Progenitor cell of endocrine pancreas (in vitro differentiated cells): ENCODE measurements at regions not wholly inside any gene's neighbourhood (a gene's known extent, or its start where the extent isn't known, plus 50 kb on each side); places are given as distances from the start of the nearest gene placed in this dataset.

Experiments
- DNase-seq: peaks from one replicate; pipeline ENCODE4 v3.0.0; 2021; ENCODE audit warnings: low spot score; ENCODE audit not compliant: unreplicated experiment
- H3K27ac Mint-ChIP-seq: 2 replicates; pipeline ENCODE4 v1.8.0; 2021; ENCODE audit warnings: mild to moderate bottlenecking, moderate library complexity, mixed read lengths
- H3K27me3 Mint-ChIP-seq: 2 replicates; pipeline ENCODE4 v1.8.0; 2021; ENCODE audit warnings: mixed read lengths
- H3K36me3 Mint-ChIP-seq: 2 replicates; pipeline ENCODE4 v1.8.0; 2022; ENCODE audit warnings: mixed read lengths; ENCODE audit not compliant: insufficient read depth
- H3K4me1 Mint-ChIP-seq: 2 replicates; pipeline ENCODE4 v1.8.0; 2021; ENCODE audit warnings: low read depth, mixed read lengths
- H3K4me3 Mint-ChIP-seq: 2 replicates; pipeline ENCODE4 v1.8.0; 2021; ENCODE audit warnings: low read depth, mild to moderate bottlenecking, moderate library complexity, mixed read lengths
- H3K9me3 Mint-ChIP-seq: 2 replicates; pipeline ENCODE4 v1.8.0; 2021; ENCODE audit warnings: low read depth, mixed read lengths
- TF ChIP-seq, protein P1 (sequence below): fragments of 200-600 bp; sonication (generic); IDR thresholded peaks from one replicate; pipeline ENCODE4 v1.5.0; 2021; ENCODE audit warnings: antibody characterized with exemption, mild to moderate bottlenecking; ENCODE audit not compliant: unreplicated experiment

DNA sequence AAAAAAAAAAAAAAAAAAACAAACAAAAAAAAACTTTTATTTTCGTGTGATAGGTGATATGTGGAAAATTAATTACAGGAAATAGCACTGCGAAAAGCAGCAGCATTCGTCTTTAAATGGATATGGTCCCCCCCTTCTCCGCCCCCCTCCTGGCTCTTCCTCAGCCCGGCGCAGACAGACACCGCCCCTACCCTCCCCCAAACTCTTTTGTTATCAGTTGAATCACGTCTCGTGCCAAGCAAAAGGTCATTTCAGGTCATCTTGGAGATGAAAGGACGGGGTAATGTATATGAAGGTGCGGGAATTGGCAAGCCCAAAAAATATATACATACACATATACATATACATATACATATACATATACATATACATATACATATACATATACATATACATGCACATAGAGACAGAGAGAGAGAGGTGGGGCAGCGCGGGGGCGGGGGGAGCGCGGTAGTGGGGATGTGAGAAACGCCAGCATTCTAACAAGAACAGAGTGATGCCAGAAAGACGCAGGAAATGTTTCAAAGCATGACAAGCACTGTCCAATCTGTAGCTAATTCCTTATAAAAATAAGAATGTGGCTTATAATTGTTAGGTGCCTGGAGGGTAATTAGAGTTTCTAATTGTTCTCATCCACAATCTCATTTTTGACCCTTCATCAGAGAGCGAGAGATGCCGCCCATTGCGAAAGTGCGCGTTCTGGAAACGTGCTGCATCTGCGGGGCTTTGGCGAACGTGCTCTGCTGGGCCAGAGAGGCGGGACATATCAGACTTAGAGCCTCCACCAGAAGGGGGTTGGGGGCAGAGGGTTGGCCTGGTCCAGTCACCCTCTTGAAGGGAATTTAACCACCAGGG lies 214.5 kb upstream of the UBASH3B start:
- Mint-ChIP-seq H3K27me3 (no peaks in the 10 kb centered on the region), H3K9me3 (no peaks in the 10 kb centered on the region), H3K36me3 (no peaks in the 10 kb centered on the region), H3K4me3 (peak overlapping the region; percentile 78), H3K4me1 (peaks cover 13% of the 10 kb centered on the region), H3K27ac (no peak overlapping the region)
- DNase-seq: no peak
- TF ChIP-seq, protein P1, sequence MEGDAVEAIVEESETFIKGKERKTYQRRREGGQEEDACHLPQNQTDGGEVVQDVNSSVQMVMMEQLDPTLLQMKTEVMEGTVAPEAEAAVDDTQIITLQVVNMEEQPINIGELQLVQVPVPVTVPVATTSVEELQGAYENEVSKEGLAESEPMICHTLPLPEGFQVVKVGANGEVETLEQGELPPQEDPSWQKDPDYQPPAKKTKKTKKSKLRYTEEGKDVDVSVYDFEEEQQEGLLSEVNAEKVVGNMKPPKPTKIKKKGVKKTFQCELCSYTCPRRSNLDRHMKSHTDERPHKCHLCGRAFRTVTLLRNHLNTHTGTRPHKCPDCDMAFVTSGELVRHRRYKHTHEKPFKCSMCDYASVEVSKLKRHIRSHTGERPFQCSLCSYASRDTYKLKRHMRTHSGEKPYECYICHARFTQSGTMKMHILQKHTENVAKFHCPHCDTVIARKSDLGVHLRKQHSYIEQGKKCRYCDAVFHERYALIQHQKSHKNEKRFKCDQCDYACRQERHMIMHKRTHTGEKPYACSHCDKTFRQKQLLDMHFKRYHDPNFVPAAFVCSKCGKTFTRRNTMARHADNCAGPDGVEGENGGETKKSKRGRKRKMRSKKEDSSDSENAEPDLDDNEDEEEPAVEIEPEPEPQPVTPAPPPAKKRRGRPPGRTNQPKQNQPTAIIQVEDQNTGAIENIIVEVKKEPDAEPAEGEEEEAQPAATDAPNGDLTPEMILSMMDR: no peak

- H3K27ac Mint-ChIP-seq: peak overlapping the region; percentile 30
- H3K27me3 Mint-ChIP-seq: no peaks in the 10 kb centered on the region
- no peak for DNase-seq
- no peaks in the 10 kb centered on the region for H3K36me3 Mint-ChIP-seq
- H3K4me3 Mint-ChIP-seq: peak overlapping the region; percentile 78
- H3K4me1 Mint-ChIP-seq: peaks cover 14% of the 10 kb centered on the region
- TF ChIP-seq, protein P1: no peak
- H3K9me3 Mint-ChIP-seq: no peaks in the 10 kb centered on the region
Observed at GRCh38 chr11:122439866-122440810, 215.4 kb upstream of the UBASH3B start.

DNA sequence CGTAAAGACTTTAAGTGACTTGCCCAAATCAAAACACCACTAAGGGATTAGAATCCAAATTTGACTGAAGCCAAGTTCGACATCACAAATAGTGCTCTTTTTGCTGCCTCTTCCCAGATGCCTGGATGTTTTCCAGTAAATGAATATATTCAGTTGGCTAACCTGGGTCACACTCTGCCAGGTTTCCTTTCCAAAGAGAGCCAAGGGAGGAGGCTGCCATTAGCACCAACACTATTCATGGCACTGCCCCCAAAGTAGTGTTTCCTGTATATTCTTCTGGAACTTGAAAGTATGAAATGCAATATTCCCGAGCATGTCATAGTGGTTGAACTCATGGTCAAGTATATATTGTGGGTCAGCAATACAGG lies 219.3 kb upstream of the UBASH3B start:
- Mint-ChIP-seq H3K4me3 (no peak overlapping the region), H3K9me3 (no peaks in the 10 kb centered on the region), H3K27me3 (no peaks in the 10 kb centered on the region), H3K36me3 (no peaks in the 10 kb centered on the region), H3K27ac (no peak overlapping the region), H3K4me1 (peaks cover 19% of the 10 kb centered on the region)
- TF ChIP-seq, protein P1: no peak
- no peak for DNase-seq

GRCh38 chr11:122435540-122436187 lies 219.9 kb upstream of the UBASH3B start:
- H3K9me3 Mint-ChIP-seq: no peaks in the 10 kb centered on the region
- H3K27ac Mint-ChIP-seq: no peak overlapping the region

More at GRCh38 chr11:122435540-122436187, 219.9 kb upstream of the UBASH3B start:
- TF ChIP-seq, protein P1: no peak
- no peak for DNase-seq
- Mint-ChIP-seq H3K27me3 (no peaks in the 10 kb centered on the region), H3K4me3 (no peak overlapping the region), H3K36me3 (no peaks in the 10 kb centered on the region), H3K4me1 (peaks cover 19% of the 10 kb centered on the region)
